SW 1271 (cell line): ENCODE measurements at regions not wholly inside any gene's neighbourhood (a gene's known extent, or its start where the extent isn't known, plus 50 kb on each side); places are given as distances from the start of the nearest gene placed in this dataset.
"Not testable (repeated sequence)": the region's sequence is repeated elsewhere in the genome, so short reads cannot be mapped to it uniquely, and the experiment has no call there.

ENCODE experiments used
- DNase-seq, 2 experiments: peaks; one replicate each; lab custom pipeline; 2025; lab: John Stamatoyannopoulos, UW

- DNase-seq, result no peak
Measured at GRCh38 chrX:113048480-113048879, 207.8 kb upstream of the AMOT start.

DNA sequence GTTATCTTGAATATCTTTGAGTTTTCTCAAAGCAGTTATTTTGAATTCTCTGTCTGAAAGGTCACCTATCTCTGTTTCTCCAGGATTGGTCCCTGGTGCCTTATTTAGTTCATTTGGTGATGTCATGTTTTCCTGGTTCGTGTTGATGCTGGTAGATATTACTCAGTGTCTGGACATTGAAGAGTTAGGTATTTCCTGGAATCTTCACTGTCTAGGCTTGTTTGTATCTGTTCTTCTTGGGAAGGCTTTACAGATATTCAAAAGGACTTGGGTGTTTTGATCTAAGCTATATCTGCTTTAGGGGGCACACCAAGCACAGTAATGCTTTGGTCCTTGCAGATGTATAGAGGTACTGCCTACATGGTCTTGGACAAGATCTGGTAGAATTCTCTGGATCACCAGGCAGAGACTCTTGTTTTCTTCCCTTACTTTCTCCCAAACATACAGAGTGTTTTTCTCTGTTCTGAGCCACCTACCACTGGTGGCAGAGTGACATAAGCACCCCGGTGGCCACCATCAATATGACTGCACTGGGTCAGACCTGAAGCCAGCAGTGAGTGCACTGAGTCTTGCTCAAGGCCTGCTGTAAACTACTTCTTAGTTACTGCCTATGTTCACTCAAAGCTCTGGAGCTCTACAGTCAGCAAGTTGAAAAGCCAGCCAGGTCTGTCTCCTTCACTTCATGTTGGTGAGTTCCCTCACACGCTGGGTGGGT is 193.5 kb upstream of the AMOT start:
- no peak for DNase-seq

GRCh38 chrX:113019958-113020357 is 179.3 kb upstream of the AMOT start:
- DNase-seq, result no peak

DNA sequence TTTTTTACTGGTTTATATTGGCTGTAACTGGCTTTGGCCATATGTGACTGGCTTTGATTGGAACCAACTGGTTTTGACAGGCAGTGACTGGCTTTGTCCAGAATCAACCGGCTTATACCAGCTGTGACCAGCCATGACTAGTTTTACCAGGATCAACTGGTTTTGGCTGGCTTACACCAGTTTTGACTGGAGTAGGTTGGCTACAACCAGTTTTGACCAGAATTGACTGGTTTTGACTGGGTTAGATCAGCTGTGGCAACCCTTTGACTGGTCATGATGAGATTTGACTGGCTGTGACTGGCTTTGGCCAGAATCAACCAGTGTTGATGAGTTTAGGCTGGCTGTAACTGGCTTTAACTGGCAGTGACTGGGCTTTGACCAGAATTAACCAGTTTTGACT is 169.2 kb upstream of the AMOT start:
- DNase-seq, result no peak

DNA sequence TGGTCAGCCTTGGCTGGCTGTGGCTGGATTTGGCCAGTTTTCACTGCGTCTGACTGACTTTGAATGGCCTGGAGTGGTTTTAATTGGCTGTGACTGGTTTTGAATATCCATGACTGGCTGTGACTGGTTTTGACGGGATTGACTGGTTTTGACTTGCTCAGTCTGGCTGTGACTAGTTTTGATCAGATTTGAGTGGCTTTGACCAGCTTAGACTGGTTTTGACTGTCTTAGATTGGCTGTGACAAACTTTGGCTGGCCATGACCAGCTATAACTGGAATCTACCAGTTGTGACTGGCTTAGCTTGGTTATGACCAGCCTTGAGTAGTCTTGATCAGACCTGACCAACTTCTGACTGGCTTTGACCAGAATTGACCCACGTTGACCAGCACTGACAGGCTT is 168.4 kb upstream of the AMOT start:
- no peak for DNase-seq

DNA sequence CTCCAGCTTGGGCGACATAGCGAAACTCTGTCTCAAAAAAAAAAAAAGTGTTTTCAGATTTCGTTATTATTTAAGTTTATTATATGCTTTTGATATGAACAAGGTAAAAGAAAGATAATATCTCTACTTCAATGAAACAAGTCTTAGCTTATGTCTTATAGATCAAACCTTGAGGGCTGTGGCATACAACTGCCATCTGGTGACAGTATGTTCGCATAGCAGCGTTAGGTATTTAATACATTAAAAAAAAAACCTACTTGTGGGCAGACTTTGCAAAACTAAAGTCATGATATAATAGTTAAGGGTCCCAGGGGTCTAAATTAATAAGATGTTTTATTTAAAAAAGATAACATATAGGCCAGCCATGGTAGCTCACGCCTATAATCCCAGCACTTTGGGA is 161.2 kb upstream of the AMOT start:
- DNase-seq, result no peak

- no peak for DNase-seq
Measured at GRCh38 chrX:112997991-112998390, 157.4 kb upstream of the AMOT start.

- no peak for DNase-seq
Measured at GRCh38 chrX:112991801-112992200, 151.2 kb upstream of the AMOT start.

DNA sequence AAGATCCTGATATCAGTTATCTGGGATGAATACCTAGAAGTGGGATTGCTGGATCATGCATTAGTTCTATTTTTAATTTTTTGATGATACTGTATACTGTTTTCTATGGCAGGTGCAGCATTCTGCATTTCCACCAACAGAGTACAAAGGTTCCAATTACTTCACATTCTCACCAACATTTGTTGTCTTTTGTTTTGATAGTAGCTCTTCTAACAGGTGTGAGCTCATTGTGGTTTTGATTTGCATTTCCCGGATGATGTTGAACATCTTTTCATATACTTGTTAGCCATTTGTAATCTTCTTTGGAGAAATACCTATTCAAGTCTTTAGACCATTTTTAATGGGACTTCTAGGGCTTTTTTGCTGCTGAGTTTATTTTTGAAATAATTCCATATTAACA is 139.2 kb upstream of the AMOT start:
- no peak for DNase-seq

- DNase-seq, result no peak
Measured at GRCh38 chrX:112968351-112969133, 127.9 kb upstream of the AMOT start.

GRCh38 chrX:112967903-112968302 is 127.3 kb upstream of the AMOT start:
- DNase-seq, result no peak

DNA sequence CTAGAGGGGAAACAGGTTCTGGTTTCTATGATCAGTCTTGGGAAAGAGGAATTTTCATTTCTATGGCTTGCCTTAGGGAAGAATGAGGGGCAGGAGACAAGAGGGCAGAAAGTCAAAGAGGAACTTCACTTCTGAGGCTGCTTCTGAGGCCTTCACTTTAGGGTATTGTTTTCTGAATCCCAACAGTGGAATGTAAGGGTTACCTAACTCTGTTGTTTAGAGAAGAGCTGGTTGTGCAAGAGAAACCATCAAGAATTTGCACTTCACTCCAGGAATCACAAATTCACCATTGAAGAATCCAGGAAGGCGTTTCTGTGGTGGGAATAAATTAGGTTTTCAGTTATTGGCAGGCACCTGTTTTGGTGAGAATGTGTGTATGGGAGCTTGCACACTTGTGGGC is 126.7 kb upstream of the AMOT start:
- no peak for DNase-seq

DNA sequence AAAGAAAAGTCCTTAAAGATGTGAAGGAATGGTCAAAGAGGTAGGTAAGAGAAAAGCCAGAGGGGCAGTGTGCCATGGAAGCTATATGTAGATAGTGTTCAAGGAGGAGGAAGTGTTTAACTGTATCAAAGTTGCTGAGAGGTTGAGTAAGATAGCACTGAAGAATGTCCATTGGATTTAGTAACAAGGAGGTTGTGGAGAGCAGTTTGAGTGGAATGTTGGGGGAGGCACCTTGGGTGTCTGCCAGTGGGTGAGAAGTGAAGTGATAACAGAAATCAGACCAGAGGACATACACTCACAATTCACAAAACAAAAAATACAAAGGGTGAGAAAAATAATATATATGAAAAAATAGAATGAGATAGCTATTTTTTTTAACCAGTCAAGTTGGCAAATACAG is 121.3 kb upstream of the AMOT start:
- no peak for DNase-seq

DNA sequence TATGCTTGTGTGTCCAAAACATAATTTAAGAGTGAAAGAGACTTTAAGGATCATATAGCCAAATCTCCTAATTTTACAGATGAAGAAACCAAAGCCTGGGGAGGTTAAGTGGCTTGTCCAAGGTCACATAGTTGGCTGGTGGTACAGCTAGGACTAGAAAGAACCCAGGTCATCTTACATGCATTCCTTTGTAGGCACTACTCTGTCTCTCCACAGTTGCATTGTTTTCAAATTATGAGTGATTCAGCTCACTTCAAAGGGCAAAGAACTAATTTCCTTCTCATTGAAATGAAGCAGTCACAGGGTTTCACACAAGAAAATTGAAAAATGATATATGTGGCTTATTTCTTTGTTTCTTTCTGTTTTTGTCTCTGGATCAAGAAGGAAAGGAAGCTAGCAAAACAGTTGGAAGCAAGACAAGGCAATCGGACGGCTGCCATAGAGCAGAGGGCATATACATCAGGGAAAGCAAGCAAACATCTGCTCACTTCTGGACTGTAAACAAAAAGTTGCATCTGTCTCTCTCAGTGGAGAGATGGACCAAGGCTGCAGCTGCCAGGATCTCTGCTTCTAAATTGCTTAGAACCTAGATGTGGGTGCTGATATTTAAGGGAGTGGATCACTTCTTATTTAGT is 107.5 kb upstream of the AMOT start:
- DNase-seq, result no peak

GRCh38 chrX:112946227-112946626 is 105.6 kb upstream of the AMOT start:
- no peak for DNase-seq

DNA sequence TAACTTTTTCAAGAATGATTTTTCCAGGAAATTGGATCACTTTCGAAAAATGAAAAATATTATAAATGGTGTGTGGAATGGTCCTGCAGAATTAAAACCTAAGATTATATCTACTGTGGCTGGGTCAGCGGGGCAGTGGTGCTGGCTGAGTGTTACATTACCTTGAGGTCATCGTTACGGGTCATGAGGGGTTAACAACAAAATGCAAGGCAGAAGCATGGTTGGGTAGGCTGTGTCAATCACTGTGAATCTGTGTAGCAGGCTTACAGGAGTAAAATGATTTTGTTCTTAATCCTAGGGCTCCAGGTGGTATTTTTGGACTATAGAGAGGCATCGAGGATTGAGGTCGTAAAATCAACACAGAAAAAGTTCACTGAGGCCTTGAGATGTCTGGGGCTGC is 105.2 kb upstream of the AMOT start:
- no peak for DNase-seq

DNA sequence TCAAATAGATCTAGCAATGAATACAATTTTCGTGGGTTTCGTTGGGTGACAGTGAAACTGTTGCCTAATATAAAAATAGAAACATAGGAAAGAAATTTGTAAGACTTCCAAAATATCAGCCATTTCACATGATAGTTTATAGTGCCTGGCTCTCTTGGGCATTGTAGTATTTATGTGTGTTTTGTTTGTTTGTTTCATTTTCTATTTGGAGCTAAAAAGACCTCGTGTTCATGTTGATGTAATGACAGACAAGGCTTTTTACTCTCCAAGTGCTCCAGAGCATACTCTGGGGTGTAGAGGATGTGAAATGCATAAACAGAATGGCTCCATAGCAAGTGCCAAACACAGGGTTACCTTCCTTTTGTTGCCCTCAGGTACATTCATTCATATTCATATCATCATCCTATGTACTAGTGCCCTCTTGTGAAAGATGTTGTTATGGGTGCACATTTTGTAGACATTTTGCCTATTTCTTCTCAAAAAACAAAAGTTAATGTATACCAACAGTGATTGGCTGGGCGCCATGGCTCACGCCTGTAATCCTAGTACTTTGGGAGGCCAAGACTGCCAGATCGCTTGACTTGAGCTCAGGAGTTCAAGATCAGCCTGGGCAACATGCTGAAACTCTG is 100.7 kb upstream of the AMOT start:
- no peak for DNase-seq

GRCh38 chrX:112935029-112935428 is 94.4 kb upstream of the AMOT start:
- no peak for DNase-seq

DNA sequence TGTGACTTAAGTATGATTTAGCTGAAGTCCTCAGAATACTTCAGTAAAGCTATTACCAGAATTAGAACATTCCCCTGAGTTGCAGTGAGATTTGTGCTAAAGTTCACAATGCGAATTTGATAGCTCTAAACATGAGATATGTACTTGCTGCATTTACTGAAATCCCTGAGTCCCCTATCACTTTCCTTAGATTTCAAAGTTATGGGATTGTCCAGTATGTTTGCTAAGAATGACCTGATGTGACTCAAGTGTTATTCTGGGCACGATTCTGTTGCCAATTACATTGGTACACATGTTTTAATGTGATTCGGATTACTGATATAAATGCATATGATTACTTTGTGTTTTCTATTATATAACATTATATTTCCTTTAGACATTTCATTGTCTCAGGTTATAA is 91.3 kb upstream of the AMOT start:
- DNase-seq, result no peak

- DNase-seq, result no peak
Measured at GRCh38 chrX:112931478-112931877, 90.8 kb upstream of the AMOT start.

DNA sequence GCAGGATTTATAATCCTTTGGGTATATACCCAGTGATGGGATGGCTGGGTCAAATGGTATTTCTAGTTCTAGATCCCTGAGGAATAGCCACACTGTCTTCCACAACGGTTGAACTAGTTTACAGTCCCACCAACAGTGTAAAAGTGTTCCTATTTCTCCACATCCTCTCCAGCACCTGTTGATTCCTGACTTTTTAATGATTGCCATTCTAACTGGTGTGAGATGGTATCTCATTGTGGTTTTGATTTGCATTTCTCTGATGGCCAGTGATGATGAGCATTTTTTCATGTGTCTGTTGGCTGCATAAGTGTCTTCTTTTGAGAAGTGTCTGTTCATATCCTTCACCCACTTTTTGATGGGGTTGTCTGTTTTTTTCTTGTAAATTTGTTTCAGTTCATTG is 82.8 kb upstream of the AMOT start:
- not testable (repeated sequence) for DNase-seq

GRCh38 chrX:112913807-112914206 is 73.2 kb upstream of the AMOT start:
- no peak for DNase-seq

DNA sequence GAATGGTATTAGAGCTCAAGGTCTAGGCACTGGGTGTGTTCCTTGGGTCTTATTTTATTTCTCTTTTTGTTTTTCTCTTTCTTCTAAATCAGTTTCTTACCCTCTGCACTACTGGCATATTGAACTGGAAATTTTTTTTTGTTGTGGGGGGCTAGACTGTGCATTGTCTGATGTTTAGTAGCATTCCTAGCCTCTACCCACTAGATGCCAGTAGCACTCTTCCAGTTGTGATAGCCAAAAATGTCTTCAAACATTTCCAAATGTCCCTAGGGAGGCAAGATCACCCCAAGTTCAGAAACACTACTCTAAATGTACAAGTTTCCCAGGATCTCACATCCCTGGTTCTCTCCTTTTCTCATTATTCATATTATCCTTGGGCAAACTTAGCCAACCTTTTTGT is 69.8 kb upstream of the AMOT start:
- DNase-seq, result no peak
